NCI-H1436 treated with DMSO at 0.1 percent for 48 hours (cell line): ENCODE measurements at regions not wholly inside any gene's neighbourhood (a gene's known extent, or its start where the extent isn't known, plus 50 kb on each side); places are given as distances from the start of the nearest gene placed in this dataset.
"Not testable (repeated sequence)": the region's sequence is repeated elsewhere in the genome, so short reads cannot be mapped to it uniquely, and the experiment has no call there.

ENCODE experiments used
- DNase-seq: peaks from one replicate; lab custom pipeline; 2025; lab: John Stamatoyannopoulos, UW

GRCh38 chr7:96770758-96771157, 61.1 kb upstream of the SEM1 start:
- DNase-seq, result no peak

DNA sequence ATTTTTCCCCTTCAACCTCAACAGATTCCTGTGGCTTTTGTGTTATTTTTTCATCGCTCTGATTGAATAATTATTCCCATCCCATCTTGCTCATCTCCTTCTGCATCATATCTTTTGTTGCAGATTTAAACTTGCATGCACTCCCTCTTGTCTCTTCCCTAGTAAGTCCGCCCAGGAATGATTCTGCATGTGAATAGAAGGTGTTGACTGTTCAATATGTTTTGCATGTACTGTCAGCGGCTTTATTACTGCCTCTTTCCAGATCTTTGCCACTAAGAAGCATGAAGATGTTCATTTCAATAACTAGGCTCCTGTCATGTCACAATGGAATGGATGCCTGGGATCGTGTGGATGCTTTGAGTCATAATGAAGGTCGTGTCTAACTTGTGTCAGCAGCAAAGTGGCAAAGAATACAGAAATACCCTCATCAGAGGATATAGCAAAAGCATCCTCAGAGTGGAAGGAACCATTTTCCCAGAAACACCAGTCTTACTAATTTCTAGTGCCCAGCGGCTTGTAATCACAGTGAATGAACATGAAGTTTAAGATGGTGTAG, 62.6 kb upstream of the SEM1 start:
- no peak for DNase-seq

- DNase-seq, result no peak
These were observed 63.8 kb upstream of the SEM1 start for GRCh38 chr7:96773483-96773882.

- no peak for DNase-seq
These were observed 64.7 kb upstream of the SEM1 start for GRCh38 chr7:96774358-96774757.

DNA sequence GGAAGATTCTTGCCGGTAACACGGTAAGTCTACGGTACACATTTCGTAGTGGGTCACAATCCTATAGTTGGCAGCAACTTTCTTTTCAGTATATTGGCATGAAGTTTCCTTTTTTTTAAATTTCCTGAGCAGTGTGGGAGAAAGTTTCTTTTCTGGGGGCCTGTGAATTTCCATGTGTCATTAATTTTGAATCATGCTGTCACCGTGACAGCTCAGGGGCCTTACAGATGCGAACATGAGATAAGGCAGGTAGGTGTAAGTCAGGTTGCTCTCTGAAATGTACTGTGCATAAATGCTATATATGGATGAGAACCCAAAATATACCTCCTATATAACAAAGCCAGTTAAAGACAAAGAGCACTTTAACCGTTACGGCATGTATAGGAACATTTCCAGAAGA, 65.4 kb upstream of the SEM1 start:
- DNase-seq, result no peak

GRCh38 chr7:96778263-96778662, 68.6 kb upstream of the SEM1 start:
- no peak for DNase-seq

- DNase-seq, result no peak
These were observed 72.3 kb upstream of the SEM1 start for GRCh38 chr7:96781919-96782318.

DNA sequence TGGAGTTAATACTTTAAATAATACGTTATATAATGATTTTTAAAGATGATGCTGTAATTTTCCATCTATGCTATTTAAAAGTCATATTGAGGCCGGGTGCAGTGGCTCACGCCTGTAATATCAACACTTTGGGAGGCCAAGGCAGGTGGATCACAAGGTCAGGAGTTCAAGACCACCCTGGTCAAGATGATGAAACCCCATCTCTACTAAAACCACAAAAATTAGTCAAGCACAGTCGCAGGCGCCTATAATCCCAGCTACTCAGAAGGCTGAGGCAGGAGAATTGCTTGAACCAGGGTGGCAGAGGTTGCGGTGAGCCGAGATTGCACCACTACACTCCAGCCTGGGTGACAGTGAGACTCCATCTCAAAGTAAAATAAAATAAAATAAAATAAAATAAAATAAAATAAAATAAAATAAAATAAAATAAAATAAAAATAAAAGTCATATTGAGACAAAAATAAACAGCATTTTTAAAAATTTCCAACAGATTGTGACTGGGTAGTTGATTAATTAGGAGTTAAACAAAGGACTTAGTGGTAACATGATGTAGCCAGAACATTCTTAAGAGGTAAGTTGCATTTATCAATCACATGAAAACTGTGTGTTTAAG, 73.1 kb upstream of the SEM1 start:
- not testable (repeated sequence) for DNase-seq

- no peak for DNase-seq
These were observed 75.0 kb upstream of the SEM1 start for GRCh38 chr7:96784597-96784996.

DNA sequence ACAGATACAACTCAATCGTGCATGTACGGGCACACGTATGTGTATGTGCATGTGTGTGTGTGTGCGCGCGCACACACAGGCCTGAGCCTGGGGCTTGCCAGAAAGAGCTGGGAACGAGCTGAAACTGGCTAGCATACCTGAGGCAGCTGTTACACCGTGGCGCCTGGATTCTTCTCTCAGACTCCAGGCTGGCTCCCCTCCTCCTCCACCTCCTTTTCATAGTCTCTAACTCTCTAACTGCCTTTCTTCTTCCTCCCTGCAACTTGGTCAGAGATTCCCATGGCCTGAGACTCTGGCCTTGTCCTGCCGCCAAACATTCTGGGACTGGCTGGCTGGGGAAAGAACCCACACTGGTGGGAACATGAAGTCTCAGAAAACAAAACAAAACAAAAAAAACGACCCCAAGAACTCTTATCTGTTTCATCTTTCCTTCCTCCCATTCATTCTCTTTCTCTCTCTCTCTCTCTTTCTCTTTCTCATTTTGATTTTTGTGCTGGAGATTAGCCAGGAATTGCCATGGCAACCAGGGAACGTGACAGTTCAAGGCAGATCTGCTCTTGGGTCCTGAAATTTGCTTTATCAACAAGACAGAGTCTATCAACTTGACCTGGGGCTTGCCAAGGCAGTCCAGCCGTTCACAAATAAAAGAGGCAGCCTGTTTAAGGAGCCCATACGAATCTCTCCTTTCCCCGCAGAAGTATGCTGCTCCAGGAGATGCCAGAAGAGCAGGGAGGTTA, 76.8 kb upstream of the SEM1 start:
- no peak for DNase-seq

GRCh38 chr7:96786998-96787395, 77.4 kb upstream of the SEM1 start:
- DNase-seq, result no peak

GRCh38 chr7:96789914-96790313, 80.3 kb upstream of the SEM1 start:
- DNase-seq, result no peak

DNA sequence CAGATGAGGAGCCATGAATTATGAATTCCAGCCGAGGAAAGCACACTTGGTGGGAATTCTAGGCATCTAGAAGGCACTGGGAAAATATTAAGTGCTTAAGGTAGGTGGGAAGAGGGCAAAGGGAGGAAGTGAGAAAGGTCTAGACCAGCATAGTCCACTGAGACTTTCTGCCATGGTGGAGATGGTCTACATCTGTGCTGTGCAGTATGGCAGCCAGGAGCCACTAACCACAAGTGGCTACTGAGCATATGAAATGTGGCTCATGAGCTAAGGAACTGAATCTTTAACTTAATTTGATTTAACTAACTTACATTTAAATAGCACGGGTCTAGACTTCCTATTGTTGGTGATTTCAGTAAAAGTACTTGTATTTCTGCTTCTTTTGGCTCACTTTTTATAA, 82.5 kb upstream of the SEM1 start:
- no peak for DNase-seq

DNA sequence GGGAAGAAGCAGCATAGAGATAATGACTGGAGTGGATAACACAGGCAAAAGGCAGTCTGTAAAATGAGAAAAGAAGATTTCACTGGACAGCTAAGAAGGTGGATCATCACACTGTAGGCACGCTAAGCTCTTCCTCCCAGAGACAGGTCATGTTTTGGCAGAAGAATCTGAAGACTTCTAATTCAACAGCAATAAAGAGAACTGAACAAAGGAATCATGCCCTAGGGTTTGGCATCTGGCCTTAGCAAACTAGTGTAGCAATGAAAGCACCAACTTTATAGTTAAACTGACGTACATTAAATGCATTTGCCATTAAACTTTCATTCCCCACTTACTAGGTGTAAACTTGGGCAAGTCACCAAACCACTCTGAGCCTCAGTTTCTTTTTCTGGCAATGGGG, 84.4 kb upstream of the SEM1 start:
- no peak for DNase-seq

DNA sequence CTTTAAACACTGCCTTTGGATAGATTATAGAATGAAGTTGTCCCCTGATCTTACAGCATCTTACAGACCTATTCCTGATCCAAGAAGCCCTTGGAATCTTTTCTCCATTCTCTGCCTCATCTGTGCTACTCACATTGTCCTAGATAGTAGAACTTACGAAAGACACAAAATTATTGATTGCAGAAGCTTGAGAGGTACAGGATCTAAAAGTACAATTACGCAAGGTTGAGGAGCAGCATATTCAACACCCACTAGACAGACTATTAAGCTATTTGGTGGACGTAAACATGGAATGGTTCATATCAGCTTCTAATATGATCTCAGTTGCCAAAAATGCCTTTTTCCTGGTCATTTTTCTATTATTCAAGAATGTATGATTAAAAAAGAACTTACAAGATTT, 90.5 kb upstream of the SEM1 start:
- DNase-seq, result no peak

DNA sequence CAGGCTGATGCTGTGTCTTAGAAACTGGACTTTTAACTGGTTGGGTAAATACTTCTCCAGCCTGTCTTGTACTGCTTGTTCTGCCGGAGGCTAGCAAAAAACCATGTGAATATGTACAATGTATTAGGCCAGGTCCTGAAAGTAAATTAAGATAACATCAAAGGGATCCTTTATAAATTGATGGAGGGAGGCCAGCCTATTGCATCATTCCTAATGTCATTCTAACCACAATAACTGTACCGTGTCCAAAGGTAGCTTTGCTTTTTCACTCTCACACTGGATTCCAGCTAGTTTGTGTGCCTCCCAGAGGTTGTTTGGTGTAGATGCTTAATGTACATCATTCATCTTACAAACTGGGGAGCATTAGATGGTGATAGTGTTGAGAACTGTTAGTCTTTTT, 91.2 kb upstream of the SEM1 start:
- DNase-seq, result no peak

GRCh38 chr7:96819111-96819700, 109.6 kb upstream of the SEM1 start:
- DNase-seq, result no peak

GRCh38 chr7:96821131-96821530, 111.5 kb upstream of the SEM1 start:
- DNase-seq, result not testable (repeated sequence)

- no peak for DNase-seq
These were observed 113.2 kb upstream of the SEM1 start for GRCh38 chr7:96822824-96823223.

DNA sequence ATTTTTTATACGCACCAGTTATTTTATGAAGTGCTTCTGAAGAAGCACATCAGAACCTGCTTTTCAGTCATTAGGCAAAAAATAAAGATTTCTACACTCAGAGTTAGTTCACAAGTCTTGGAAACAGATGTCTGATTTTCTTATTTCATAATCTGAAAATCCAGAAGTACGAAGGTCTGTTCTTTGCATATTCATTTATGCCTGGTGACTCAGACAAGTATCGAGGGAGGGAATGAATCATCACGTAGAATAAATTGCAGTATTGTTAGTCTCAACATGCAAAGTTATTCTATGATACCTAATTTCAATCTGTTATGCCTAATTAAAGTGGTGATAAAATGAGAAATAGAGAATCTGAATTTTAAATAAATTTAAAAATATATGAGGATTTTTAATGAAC, 113.6 kb upstream of the SEM1 start:
- no peak for DNase-seq

- DNase-seq, result no peak
These were observed 115.0 kb upstream of the SEM1 start for GRCh38 chr7:96824686-96825085.

GRCh38 chr7:96825285-96825684, 115.6 kb upstream of the SEM1 start:
- no peak for DNase-seq

DNA sequence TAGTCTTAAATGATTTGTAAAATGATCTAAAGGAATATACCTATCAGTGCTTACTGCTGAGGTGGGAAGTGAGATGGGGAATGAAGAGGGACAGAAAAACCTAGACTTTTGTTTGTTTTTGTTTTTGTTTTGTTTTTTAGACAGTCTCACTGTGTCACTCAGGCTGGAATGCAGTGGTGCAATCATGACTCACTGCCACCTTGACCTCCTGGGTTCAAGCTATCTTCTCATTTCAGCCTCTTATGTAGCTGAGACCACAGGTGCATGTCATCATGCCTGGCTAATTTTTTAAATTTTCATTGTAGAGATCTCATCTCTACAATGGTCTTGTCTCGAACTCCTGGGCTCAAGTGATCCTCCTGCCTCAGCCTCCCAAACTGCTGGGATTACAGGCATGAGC, 116.4 kb upstream of the SEM1 start:
- DNase-seq, result no peak
